H4 (cell line): ENCODE measurements at regions not wholly inside any gene's neighbourhood (a gene's known extent, or its start where the extent isn't known, plus 50 kb on each side); places are given as distances from the start of the nearest gene placed in this dataset.
"Not testable (repeated sequence)": the region's sequence is repeated elsewhere in the genome, so short reads cannot be mapped to it uniquely, and the experiment has no call there.

ENCODE experiments used
- DNase-seq: peaks from one replicate; pipeline ENCODE4 v3.0.0-alpha.2; 2015; ENCODE audit warnings: low spot score

GRCh38 chr6:6724539-6725467 lies 136.3 kb downstream of the LY86 start:
- peak; percentile 59 for DNase-seq

- no peak for DNase-seq
These were observed 137.1 kb downstream of the LY86 start for GRCh38 chr6:6725468-6726209.

- no peak for DNase-seq
These were observed 139.8 kb downstream of the LY86 start for GRCh38 chr6:6728169-6728941.

- DNase-seq, result no peak
These were observed 141.5 kb downstream of the LY86 start for GRCh38 chr6:6729971-6730370.

GRCh38 chr6:6730831-6731230 lies 142.3 kb downstream of the LY86 start:
- peak; percentile 71 for DNase-seq

- no peak for DNase-seq
These were observed 146.3 kb downstream of the LY86 start for GRCh38 chr6:6734479-6735465.

- DNase-seq, result no peak
These were observed 148.5 kb downstream of the LY86 start for GRCh38 chr6:6736791-6737654.

- DNase-seq, result no peak
These were observed 149.2 kb downstream of the LY86 start for GRCh38 chr6:6737671-6738070.

- DNase-seq, result no peak
These were observed 149.6 kb downstream of the LY86 start for GRCh38 chr6:6738108-6738507.

- no peak for DNase-seq
These were observed 150.6 kb downstream of the LY86 start for GRCh38 chr6:6738922-6739716.

- no peak for DNase-seq
These were observed 152.1 kb downstream of the LY86 start for GRCh38 chr6:6740595-6740994.

- DNase-seq, result no peak
These were observed 152.7 kb downstream of the LY86 start for GRCh38 chr6:6741264-6741663.

GRCh38 chr6:6742535-6742934 lies 154.0 kb downstream of the LY86 start:
- no peak for DNase-seq

GRCh38 chr6:6744551-6744950 lies 156.0 kb downstream of the LY86 start:
- no peak for DNase-seq

- not testable (repeated sequence) for DNase-seq
These were observed 157.3 kb downstream of the LY86 start for GRCh38 chr6:6745637-6746332.

- no peak for DNase-seq
These were observed 157.9 kb downstream of the LY86 start for GRCh38 chr6:6746333-6746969.

- DNase-seq, result no peak
These were observed 158.4 kb downstream of the LY86 start for GRCh38 chr6:6746970-6747338.

- DNase-seq, result no peak
These were observed 158.9 kb downstream of the LY86 start for GRCh38 chr6:6747371-6747770.
